IMR-90 (cell line): ENCODE measurements at regions not wholly inside any gene's neighbourhood (a gene's known extent, or its start where the extent isn't known, plus 50 kb on each side); places are given as distances from the start of the nearest gene placed in this dataset.

Experiments
- ATAC-seq: fragments of 200-7000 bp; cut with Tn5 transposase; 2 replicates; pipeline ENCODE4 v1.9.1; 2020; ENCODE audit warnings: low read depth, mild to moderate bottlenecking, moderate library complexity
- BruUV-seq: library from RNA; stranded (reverse); fragments of 400-500 nt; replicated peaks from 2 replicates; lab custom pipeline; 2021; lab: Mats Ljungman, UMichigan
- CTCF ChIA-PET: fragments of 300-600 bp; formaldehyde crosslinking; extraction: SDS; loops from one replicate; lab custom pipeline; 2021; ENCODE audit warnings: antibody characterized with exemption; lab: Yijun Ruan, JAX
- POLR2A ChIA-PET: fragments of 300-600 bp; sonication (Branson Sonifier 250); formaldehyde crosslinking; loops from one replicate; lab custom pipeline; 2022; ENCODE audit warnings: antibody characterized with exemption; ENCODE audit not compliant: unreplicated experiment; lab: Charles Lee
- DNase-seq: peaks from one replicate; pipeline ENCODE4 v3.0.0; 2013
- H2AFZ ChIP-seq: replicated peaks from 2 replicates; pipeline ENCODE3; 2013; ENCODE audit warnings: low read length, mild to moderate bottlenecking; ENCODE audit not compliant: poor library complexity
- H2AK5ac ChIP-seq: 2 replicates; pipeline ENCODE4 v1.6.1; 2013; ENCODE audit warnings: low read depth, low read length, inconsistent platforms
- H2AK9ac ChIP-seq: replicated peaks from 2 replicates; pipeline ENCODE3; 2013; ENCODE audit warnings: mild to moderate bottlenecking, low read depth, low read length, moderate library complexity; ENCODE audit not compliant: poor library complexity
- H2BK120ac ChIP-seq: 2 replicates; pipeline ENCODE4 v1.6.1; 2013; ENCODE audit warnings: low read depth, low read length, inconsistent platforms
- H2BK15ac ChIP-seq: 3 replicates; pipeline ENCODE4 v1.6.1; 2013; ENCODE audit warnings: low read depth, low read length, inconsistent platforms
- H2BK20ac ChIP-seq: 2 replicates; pipeline ENCODE4 v1.6.1; 2013; ENCODE audit warnings: low read depth, mild to moderate bottlenecking, inconsistent platforms, low read length, moderate library complexity
- H2BK5ac ChIP-seq: 2 replicates; pipeline ENCODE4 v1.6.1; 2013; ENCODE audit warnings: mild to moderate bottlenecking, low read depth, low read length, inconsistent platforms; ENCODE audit not compliant: poor library complexity, severe bottlenecking
- H3K14ac ChIP-seq: replicated peaks from 2 replicates; pipeline ENCODE4 v1.6.1; 2013; ENCODE audit warnings: low read depth, low read length, inconsistent platforms
- H3K18ac ChIP-seq: 2 replicates; pipeline ENCODE4 v1.6.1; 2013; ENCODE audit warnings: low read depth, low read length, control low read depth
- H3K23ac ChIP-seq: 2 replicates; pipeline ENCODE4 v1.6.1; 2013; ENCODE audit warnings: low read depth, low read length, inconsistent platforms
- H3K27ac ChIP-seq: 2 replicates; pipeline ENCODE4 v1.5.1; 2013; ENCODE audit warnings: mild to moderate bottlenecking, control low read depth, low read length; ENCODE audit not compliant: insufficient read depth
- H3K27me3 ChIP-seq: 2 replicates; pipeline ENCODE4 v1.6.1; 2013; ENCODE audit warnings: low read length; ENCODE audit not compliant: control insufficient read depth, insufficient read depth
- H3K36me3 ChIP-seq: 2 replicates; pipeline ENCODE4 v1.6.1; 2013; ENCODE audit warnings: low read length, mixed read lengths; ENCODE audit not compliant: control insufficient read depth, insufficient read depth
- H3K4ac ChIP-seq: 2 replicates; pipeline ENCODE4 v1.6.1; 2013; ENCODE audit warnings: low read depth, low read length, inconsistent platforms
- H3K4me1 ChIP-seq: 2 replicates; pipeline ENCODE4 v1.6.1; 2013; ENCODE audit warnings: low read length, mixed read lengths; ENCODE audit not compliant: control insufficient read depth, insufficient read depth
- H3K4me2 ChIP-seq: 2 replicates; pipeline ENCODE4 v1.6.1; 2013; ENCODE audit warnings: low read depth, mild to moderate bottlenecking, control low read depth, low read length, moderate library complexity
- H3K4me3 ChIP-seq: 2 replicates; pipeline ENCODE4 v1.5.1; 2013; ENCODE audit warnings: low read depth, mild to moderate bottlenecking, control low read depth, low read length, moderate library complexity; ENCODE audit not compliant: insufficient read depth
- H3K56ac ChIP-seq: 2 replicates; pipeline ENCODE4 v1.6.1; 2013; ENCODE audit warnings: low read length, inconsistent platforms; ENCODE audit not compliant: insufficient read depth; ENCODE audit errors: extremely low read depth
- H3K79me1 ChIP-seq, 2 experiments: 2 replicates each; pipeline ENCODE4 v1.6.1; 2013; ENCODE audit warnings: low read length in 2 of 2, inconsistent platforms in 1 of 2, low read depth in 1 of 2
- H3K9ac ChIP-seq: 2 replicates; pipeline ENCODE4 v1.6.1; 2013; ENCODE audit warnings: low read depth, low read length, control low read depth
- H3K9me1 ChIP-seq: 2 replicates; pipeline ENCODE4 v1.6.1; 2013; ENCODE audit warnings: low read length, inconsistent platforms; ENCODE audit not compliant: insufficient read depth
- H3K9me3 ChIP-seq: 2 replicates; pipeline ENCODE4 v1.6.1; 2013; ENCODE audit warnings: low read length; ENCODE audit not compliant: control insufficient read depth, insufficient read depth
- H4K20me1 ChIP-seq: 2 replicates; pipeline ENCODE4 v1.6.1; 2013; ENCODE audit warnings: low read length, inconsistent platforms; ENCODE audit not compliant: insufficient read depth
- H4K5ac ChIP-seq: 2 replicates; pipeline ENCODE4 v1.6.1; 2013; ENCODE audit warnings: mild to moderate bottlenecking, low read depth, low read length, control low read depth
- H4K8ac ChIP-seq, 2 experiments: 2 replicates each; pipeline ENCODE4 v1.6.1; 2013; ENCODE audit warnings: low read depth in 2 of 2, low read length in 2 of 2, control low read depth in 1 of 2, inconsistent platforms in 1 of 2
- H4K91ac ChIP-seq: 2 replicates; pipeline ENCODE4 v1.6.1; 2013; ENCODE audit warnings: low read depth, low read length, inconsistent platforms; ENCODE audit not compliant: insufficient read depth
- CHD1 ChIP-seq: IDR thresholded peaks from 2 replicates; pipeline ENCODE4 v1.6.1; 2012; ENCODE audit warnings: low read depth, low read length, improper control_type of control experiment
- CTCF ChIP-seq: conservative IDR thresholded peaks from 2 replicates; pipeline ENCODE4 v1.5.1; 2012; ENCODE audit warnings: mild to moderate bottlenecking, low read depth, low read length, improper control_type of control experiment
- FOS ChIP-seq: fragments of 150-350 bp; IDR thresholded peaks from 2 replicates; pipeline ENCODE4 v1.6.1; 2016; ENCODE audit warnings: low read depth, low read length
- MAFK ChIP-seq: IDR thresholded peaks from 2 replicates; pipeline ENCODE4 v1.6.1; 2012; ENCODE audit warnings: low read depth, low read length, improper control_type of control experiment
- MXI1 ChIP-seq: IDR thresholded peaks from 2 replicates; pipeline ENCODE4 v1.6.1; 2012; ENCODE audit warnings: low read depth, mild to moderate bottlenecking, low read length, moderate library complexity, borderline replicate concordance
- NFE2L2 ChIP-seq: fragments of 150-350 bp; IDR thresholded peaks from 2 replicates; pipeline ENCODE4 v1.6.1; 2016; ENCODE audit warnings: low read depth, mild to moderate bottlenecking, low read length
- POLR2A ChIP-seq: IDR thresholded peaks from 2 replicates; pipeline ENCODE4 v1.6.1; 2012; ENCODE audit warnings: mild to moderate bottlenecking, low read depth, low read length
- RAD21 ChIP-seq: IDR thresholded peaks from 2 replicates; pipeline ENCODE4 v1.6.1; 2012; ENCODE audit warnings: low read length, improper control_type of control experiment
- RCOR1 ChIP-seq: IDR thresholded peaks from 2 replicates; pipeline ENCODE4 v1.6.1; 2012; ENCODE audit warnings: mild to moderate bottlenecking, low read length, improper control_type of control experiment; ENCODE audit not compliant: insufficient replicate concordance
- RFX5 ChIP-seq: IDR thresholded peaks from 2 replicates; pipeline ENCODE4 v1.8.0; 2012; ENCODE audit warnings: low read depth, mild to moderate bottlenecking, low read length, moderate library complexity
- WGBS, 2 experiments: methylation state at CpG; one replicate each; pipeline versions ENCODE4 v1.1.5 to v1.1.7; 2013; ENCODE audit warnings: missing lambda C conversion rate in 2 of 2; ENCODE audit not compliant: insufficient read length in 1 of 2; ENCODE audit errors: extremely low coverage in 2 of 2; 5-methylcytosine and 5-hydroxymethylcytosine counted together
- dilution Hi-C: fragments of 300-500 bp; cut with HindIII; formaldehyde crosslinking; loops from one replicate; pipeline ENCODE4 v1.14.3; 2018; ENCODE audit warnings: low sequenced_read_pairs; ENCODE audit not compliant: unreplicated experiment
- in situ Hi-C: fragments of 300-500 bp; cut with MboI; formaldehyde crosslinking; loops from 3 replicates; pipeline ENCODE4 v1.14.3; 2019; ENCODE audit warnings: low sequenced_read_pairs, inconsistent platforms, mixed read lengths
- intact Hi-C: fragments of 100-400 bp; cut with micrococcal nuclease; formaldehyde crosslinking; loops from 2 replicates; pipeline ENCODE4 v1.10.0; 2022

GRCh38 chr4:33340168-33340567 is 2620.0 kb downstream of the PCDH7 start:
- Histone ChIP-seq H3K36me3 (no peaks in the 10 kb centered on the region), H3K27ac (no peak overlapping the region), H3K56ac (no peak overlapping the region), H3K23ac (no peak overlapping the region), H3K79me1 (no peaks in the 10 kb centered on the region), H4K8ac (no peak overlapping the region), H4K20me1 (no peaks in the 10 kb centered on the region), H3K9me1 (no peaks in the 10 kb centered on the region), H2BK15ac (no peak overlapping the region), H4K91ac (no peak overlapping the region), H3K4me1 (no peaks in the 10 kb centered on the region), H2BK5ac (no peak overlapping the region), H3K4ac (no peak overlapping the region), H4K5ac (no peak overlapping the region), H2BK20ac (no peak overlapping the region), H3K18ac (no peak overlapping the region), H2AK5ac (no peak overlapping the region), H2AFZ (no peak overlapping the region), H2BK120ac (no peak overlapping the region), H3K9me3 (peaks cover 11% of the 10 kb centered on the region), H3K14ac (no peak overlapping the region), H3K27me3 (no peaks in the 10 kb centered on the region), H2AK9ac (no peak overlapping the region), H3K4me3 (no peak overlapping the region), H3K9ac (no peak overlapping the region), H3K4me2 (no peak overlapping the region)
- in situ Hi-C loops = no loop called here
- ATAC-seq (no peak), DNase-seq (no peak)
- intact Hi-C loops = no loop called here
- dilution Hi-C loops = no loop called here
- no CpG with 5 or more reads among the region's 5 CpGs for WGBS, 2 experiments
- no TSS peak for BruUV-seq
- CTCF ChIA-PET = no interaction called here
- POLR2A ChIA-PET = no interaction called here
- TF ChIP-seq RAD21 (no peak), NFE2L2 (no peak), FOS (no peak), CHD1 (no peak), RFX5 (no peak), RCOR1 (no peak), CTCF (no peak), MAFK (no peak), POLR2A (no peak), MXI1 (no peak)
